Astrocyte (in vitro differentiated cells and primary cell): ENCODE measurements at regions not wholly inside any gene's neighbourhood (a gene's known extent, or its start where the extent isn't known, plus 50 kb on each side); places are given as distances from the start of the nearest gene placed in this dataset.

ENCODE experiments used
- DNase-seq: peaks from one replicate; pipeline ENCODE4 v3.0.0-alpha.2; 2010; ENCODE audit warnings: low read depth
- FAIRE-seq: peaks from 2 replicates; lab custom pipeline; 2011; peaks lifted over from hg19 to GRCh38; lab: Jason Lieb, UNC
- H2AFZ ChIP-seq: 2 replicates; pipeline ENCODE4 v1.6.0; 2012; ENCODE audit warnings: low read depth, low read length, inconsistent platforms
- H3K27ac ChIP-seq: 2 replicates; pipeline ENCODE4 v1.5.1; 2011; ENCODE audit warnings: low read depth, low read length, inconsistent platforms
- H3K27me3 ChIP-seq: 2 replicates; pipeline ENCODE4 v1.6.0; 2011; ENCODE audit warnings: low read length, inconsistent platforms; ENCODE audit not compliant: insufficient read depth
- H3K36me3 ChIP-seq: 2 replicates; pipeline ENCODE4 v1.5.1; 2011; ENCODE audit warnings: low read length, inconsistent platforms; ENCODE audit not compliant: insufficient read depth
- H3K4me1 ChIP-seq: 2 replicates; pipeline ENCODE4 v1.5.1; 2011; ENCODE audit warnings: low read length, inconsistent platforms; ENCODE audit not compliant: insufficient read depth
- H3K4me2 ChIP-seq: 2 replicates; pipeline ENCODE4 v1.6.0; 2012; ENCODE audit warnings: low read length, inconsistent platforms
- H3K4me3 ChIP-seq: 2 replicates; pipeline ENCODE4 v1.5.1; 2011; ENCODE audit warnings: low read depth, mild to moderate bottlenecking, low read length, inconsistent platforms; ENCODE audit not compliant: insufficient read depth
- H3K79me2 ChIP-seq: 2 replicates; pipeline ENCODE4 v1.6.0; 2012; ENCODE audit warnings: mild to moderate bottlenecking, low read length, inconsistent platforms; ENCODE audit not compliant: insufficient read depth
- H3K9ac ChIP-seq: 2 replicates; pipeline ENCODE4 v1.6.0; 2012; ENCODE audit warnings: mild to moderate bottlenecking, low read length, inconsistent platforms
- H3K9me3 ChIP-seq: 2 replicates; pipeline ENCODE4 v1.5.1; 2012; ENCODE audit warnings: low read depth, mild to moderate bottlenecking, low read length, inconsistent platforms; ENCODE audit not compliant: insufficient read depth
- H4K20me1 ChIP-seq: 2 replicates; pipeline ENCODE4 v1.6.0; 2012; ENCODE audit warnings: low read length, inconsistent platforms; ENCODE audit not compliant: insufficient read depth
- H3K27ac Mint-ChIP-seq: one replicate; pipeline ENCODE4 v1.8.0; 2021; ENCODE audit warnings: mild to moderate bottlenecking, mixed read lengths; ENCODE audit not compliant: unreplicated experiment
- H3K27me3 Mint-ChIP-seq: one replicate; pipeline ENCODE4 v1.8.0; 2021; ENCODE audit warnings: low read depth, mixed read lengths; ENCODE audit not compliant: unreplicated experiment
- H3K36me3 Mint-ChIP-seq: one replicate; pipeline ENCODE4 v1.8.0; 2021; ENCODE audit warnings: low read depth, mixed read lengths; ENCODE audit not compliant: unreplicated experiment
- H3K4me1 Mint-ChIP-seq: one replicate; pipeline ENCODE4 v1.8.0; 2021; ENCODE audit warnings: low read depth, mixed read lengths; ENCODE audit not compliant: unreplicated experiment
- H3K4me3 Mint-ChIP-seq: one replicate; pipeline ENCODE4 v1.8.0; 2021; ENCODE audit warnings: mild to moderate bottlenecking, moderate library complexity, mixed read lengths; ENCODE audit not compliant: unreplicated experiment
- H3K9me3 Mint-ChIP-seq: one replicate; pipeline ENCODE4 v1.8.0; 2021; ENCODE audit warnings: mild to moderate bottlenecking, mixed read lengths; ENCODE audit not compliant: unreplicated experiment
- CTCF ChIP-seq: IDR thresholded peaks from 2 replicates; pipeline ENCODE4 v1.5.1; 2011; ENCODE audit warnings: low read depth, mild to moderate bottlenecking, inconsistent platforms, low read length, moderate library complexity; ENCODE audit not compliant: insufficient read depth
- EZH2 ChIP-seq: IDR thresholded peaks from 2 replicates; pipeline ENCODE4 v1.6.1; 2012; ENCODE audit warnings: mild to moderate bottlenecking, low read length, inconsistent platforms; ENCODE audit not compliant: insufficient read depth

GRCh38 chr18:30211112-30211511, 831.4 kb downstream of the DSC3 start:
- Mint-ChIP-seq H3K4me3 (no peak overlapping the region), H3K27me3 (no peaks in the 10 kb centered on the region), H3K27ac (no peak overlapping the region), H3K4me1 (no peaks in the 10 kb centered on the region), H3K9me3 (no peaks in the 10 kb centered on the region), H3K36me3 (no peaks in the 10 kb centered on the region)
- H3K9ac ChIP-seq, result no peak overlapping the region
- H3K4me1 ChIP-seq, result no peaks in the 10 kb centered on the region
- FAIRE-seq (no peak), DNase-seq (no peak)
- H3K4me3 ChIP-seq, result no peak overlapping the region
- no peak for TF ChIP-seq CTCF
- H4K20me1 ChIP-seq, result no peaks in the 10 kb centered on the region
- H3K27me3 ChIP-seq, result no peaks in the 10 kb centered on the region
- no peak overlapping the region for H3K4me2 ChIP-seq
- no peak overlapping the region for H3K27ac ChIP-seq
- no peak overlapping the region for H2AFZ ChIP-seq
- H3K36me3 ChIP-seq, result no peaks in the 10 kb centered on the region
- H3K79me2 ChIP-seq, result no peaks in the 10 kb centered on the region
- H3K9me3 ChIP-seq, result peaks cover 4% of the 10 kb centered on the region

GRCh38 chr18:30208546-30208945, 834.0 kb downstream of the DSC3 start:
- no peaks in the 10 kb centered on the region for H4K20me1 ChIP-seq
- Mint-ChIP-seq H3K27ac (no peak overlapping the region), H3K36me3 (no peaks in the 10 kb centered on the region), H3K4me3 (no peak overlapping the region), H3K27me3 (no peaks in the 10 kb centered on the region), H3K4me1 (no peaks in the 10 kb centered on the region), H3K9me3 (no peaks in the 10 kb centered on the region)
- H3K4me3 ChIP-seq, result no peak overlapping the region
- DNase-seq (no peak), FAIRE-seq (no peak)
- no peaks in the 10 kb centered on the region for H3K36me3 ChIP-seq
- H3K9ac ChIP-seq, result no peak overlapping the region
- no peak overlapping the region for H2AFZ ChIP-seq
- no peak overlapping the region for H3K4me2 ChIP-seq
- H3K27ac ChIP-seq, result no peak overlapping the region
- H3K9me3 ChIP-seq, result peaks cover 4% of the 10 kb centered on the region
- no peak for TF ChIP-seq EZH2
- no peak for TF ChIP-seq CTCF
- H3K27me3 ChIP-seq, result no peaks in the 10 kb centered on the region
- H3K79me2 ChIP-seq, result no peaks in the 10 kb centered on the region
- H3K4me1 ChIP-seq, result no peaks in the 10 kb centered on the region

- H3K36me3 Mint-ChIP-seq, result peaks cover 1% of the 10 kb centered on the region
- H3K9me3 Mint-ChIP-seq, result peaks cover 15% of the 10 kb centered on the region
- DNase-seq, result no peak
- H3K27me3 Mint-ChIP-seq, result no peaks in the 10 kb centered on the region
- FAIRE-seq, result no peak
- TF ChIP-seq EZH2, result no peak
- no peak overlapping the region for H3K4me2 ChIP-seq
- no peak overlapping the region for H3K27ac Mint-ChIP-seq
- H4K20me1 ChIP-seq, result no peaks in the 10 kb centered on the region
- no peaks in the 10 kb centered on the region for H3K4me1 Mint-ChIP-seq
- no peaks in the 10 kb centered on the region for H3K36me3 ChIP-seq
- no peaks in the 10 kb centered on the region for H3K79me2 ChIP-seq
- H3K4me3 ChIP-seq, result no peak overlapping the region
- no peak overlapping the region for H3K9ac ChIP-seq
- H3K4me1 ChIP-seq, result no peaks in the 10 kb centered on the region
- no peak overlapping the region for H3K4me3 Mint-ChIP-seq
- no peak overlapping the region for H3K27ac ChIP-seq
- peaks cover 2% of the 10 kb centered on the region for H3K9me3 ChIP-seq
- H2AFZ ChIP-seq, result no peak overlapping the region
- H3K27me3 ChIP-seq, result no peaks in the 10 kb centered on the region
Observed at GRCh38 chr18:30192216-30192615, 850.3 kb downstream of the DSC3 start.
